ENCODE measurements at regions not wholly inside any gene's neighbourhood (a gene's known extent, or its start where the extent isn't known, plus 50 kb on each side); places are given as distances from the start of the nearest gene placed in this dataset.
"Not testable (repeated sequence)": the region's sequence is repeated elsewhere in the genome, so short reads cannot be mapped to it uniquely, and the experiment has no call there.

DNA sequence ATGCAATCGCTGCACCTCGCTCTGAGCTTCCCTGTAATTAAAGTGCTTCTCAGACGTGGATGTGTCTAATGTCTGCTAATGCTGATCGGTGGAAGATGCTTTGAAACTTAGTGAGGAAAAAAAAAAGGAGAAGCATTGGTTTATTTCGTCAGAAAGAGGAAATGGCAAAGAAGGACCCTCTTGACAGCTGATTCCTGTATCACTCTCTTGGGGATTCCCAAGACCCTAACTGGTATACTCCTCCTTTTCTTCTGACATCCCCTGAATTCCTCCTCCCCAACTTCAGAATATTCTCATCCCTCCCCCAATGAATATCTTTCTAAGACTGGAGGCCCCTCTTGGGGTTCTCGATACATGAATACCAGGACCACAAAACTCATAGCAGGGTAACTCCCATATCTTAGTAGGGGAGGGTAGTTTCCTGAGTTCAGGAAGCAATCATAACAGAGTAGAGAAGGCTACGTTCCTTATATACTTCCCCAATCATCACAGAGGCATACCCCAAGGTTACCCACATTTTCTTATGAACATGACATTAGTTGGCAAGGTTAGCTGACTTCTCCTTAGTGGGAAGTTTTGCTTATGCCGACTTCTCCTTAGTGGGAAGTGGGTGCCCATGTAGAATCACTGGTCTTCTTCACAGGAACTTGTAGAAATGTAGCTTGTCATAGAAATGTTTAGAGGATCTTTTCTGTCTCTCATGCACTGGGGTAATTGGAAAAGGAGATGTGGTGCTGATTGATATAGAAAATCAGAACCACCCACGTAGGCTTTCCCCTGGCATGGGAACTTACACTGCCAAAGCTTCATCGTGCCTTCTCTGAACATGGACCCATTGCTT is 63.8 kb upstream of the ATXN1 start:
- no peak for DNase-seq (ENCODE audit: low spot score)
- TF ChIP-seq, protein P1, sequence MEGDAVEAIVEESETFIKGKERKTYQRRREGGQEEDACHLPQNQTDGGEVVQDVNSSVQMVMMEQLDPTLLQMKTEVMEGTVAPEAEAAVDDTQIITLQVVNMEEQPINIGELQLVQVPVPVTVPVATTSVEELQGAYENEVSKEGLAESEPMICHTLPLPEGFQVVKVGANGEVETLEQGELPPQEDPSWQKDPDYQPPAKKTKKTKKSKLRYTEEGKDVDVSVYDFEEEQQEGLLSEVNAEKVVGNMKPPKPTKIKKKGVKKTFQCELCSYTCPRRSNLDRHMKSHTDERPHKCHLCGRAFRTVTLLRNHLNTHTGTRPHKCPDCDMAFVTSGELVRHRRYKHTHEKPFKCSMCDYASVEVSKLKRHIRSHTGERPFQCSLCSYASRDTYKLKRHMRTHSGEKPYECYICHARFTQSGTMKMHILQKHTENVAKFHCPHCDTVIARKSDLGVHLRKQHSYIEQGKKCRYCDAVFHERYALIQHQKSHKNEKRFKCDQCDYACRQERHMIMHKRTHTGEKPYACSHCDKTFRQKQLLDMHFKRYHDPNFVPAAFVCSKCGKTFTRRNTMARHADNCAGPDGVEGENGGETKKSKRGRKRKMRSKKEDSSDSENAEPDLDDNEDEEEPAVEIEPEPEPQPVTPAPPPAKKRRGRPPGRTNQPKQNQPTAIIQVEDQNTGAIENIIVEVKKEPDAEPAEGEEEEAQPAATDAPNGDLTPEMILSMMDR (IDR thresholded peaks at IDR 0.05) = no peak
- no peaks in the 10 kb centered on the region for H3K36me3 Mint-ChIP-seq (ENCODE audit: low read depth)
- H3K4me1 Mint-ChIP-seq (ENCODE audit: low read depth) = no peaks in the 10 kb centered on the region
- no peak overlapping the region for H3K4me3 Mint-ChIP-seq (ENCODE audit: unreplicated experiment)
- no peaks in the 10 kb centered on the region for H3K27me3 Mint-ChIP-seq (ENCODE audit: low read depth)
- no peak overlapping the region for H3K27ac Mint-ChIP-seq (ENCODE audit: unreplicated experiment)
- H3K9me3 Mint-ChIP-seq (ENCODE audit: low read depth) = no peaks in the 10 kb centered on the region

DNA sequence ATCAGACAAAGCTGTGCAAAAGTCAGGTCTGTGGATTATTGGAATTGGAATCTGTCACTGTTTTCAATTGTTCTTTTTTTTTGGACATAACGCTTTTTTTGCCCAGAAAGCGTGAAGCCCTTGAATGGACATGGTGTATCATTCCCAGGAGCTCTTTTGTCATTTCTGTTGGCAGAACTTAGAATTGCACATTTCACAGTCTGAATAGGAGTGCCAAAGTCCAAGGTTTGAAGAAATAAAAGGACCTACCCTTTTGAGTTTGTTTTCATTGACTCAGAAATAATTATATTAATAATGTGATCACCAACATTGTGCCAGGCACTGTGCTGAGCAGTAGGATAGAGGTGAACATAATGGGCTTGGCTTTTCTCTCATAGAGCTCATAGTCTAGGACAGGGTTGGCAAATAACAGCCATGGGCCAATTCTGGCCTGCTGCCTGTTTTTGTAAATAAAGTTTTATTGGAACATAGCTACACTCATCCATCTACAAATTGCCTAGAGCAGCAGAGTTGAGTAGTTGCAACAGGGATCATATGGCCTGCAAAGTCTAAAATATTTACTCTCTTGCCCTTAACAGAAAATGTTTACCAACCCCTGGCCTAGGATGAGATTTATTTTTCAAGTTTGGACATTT is 62.6 kb upstream of the ATXN1 start:
- DNase-seq (ENCODE audit: low spot score) = no peak
- no peak overlapping the region for H3K4me3 Mint-ChIP-seq (ENCODE audit: unreplicated experiment)
- H3K4me1 Mint-ChIP-seq (ENCODE audit: low read depth) = no peaks in the 10 kb centered on the region
- no peaks in the 10 kb centered on the region for H3K9me3 Mint-ChIP-seq (ENCODE audit: low read depth)
- no peak overlapping the region for H3K27ac Mint-ChIP-seq (ENCODE audit: unreplicated experiment)
- H3K27me3 Mint-ChIP-seq (ENCODE audit: low read depth) = no peaks in the 10 kb centered on the region
- H3K36me3 Mint-ChIP-seq (ENCODE audit: low read depth) = no peaks in the 10 kb centered on the region
- TF ChIP-seq, protein P1 (IDR thresholded peaks at IDR 0.05) = no peak

DNA sequence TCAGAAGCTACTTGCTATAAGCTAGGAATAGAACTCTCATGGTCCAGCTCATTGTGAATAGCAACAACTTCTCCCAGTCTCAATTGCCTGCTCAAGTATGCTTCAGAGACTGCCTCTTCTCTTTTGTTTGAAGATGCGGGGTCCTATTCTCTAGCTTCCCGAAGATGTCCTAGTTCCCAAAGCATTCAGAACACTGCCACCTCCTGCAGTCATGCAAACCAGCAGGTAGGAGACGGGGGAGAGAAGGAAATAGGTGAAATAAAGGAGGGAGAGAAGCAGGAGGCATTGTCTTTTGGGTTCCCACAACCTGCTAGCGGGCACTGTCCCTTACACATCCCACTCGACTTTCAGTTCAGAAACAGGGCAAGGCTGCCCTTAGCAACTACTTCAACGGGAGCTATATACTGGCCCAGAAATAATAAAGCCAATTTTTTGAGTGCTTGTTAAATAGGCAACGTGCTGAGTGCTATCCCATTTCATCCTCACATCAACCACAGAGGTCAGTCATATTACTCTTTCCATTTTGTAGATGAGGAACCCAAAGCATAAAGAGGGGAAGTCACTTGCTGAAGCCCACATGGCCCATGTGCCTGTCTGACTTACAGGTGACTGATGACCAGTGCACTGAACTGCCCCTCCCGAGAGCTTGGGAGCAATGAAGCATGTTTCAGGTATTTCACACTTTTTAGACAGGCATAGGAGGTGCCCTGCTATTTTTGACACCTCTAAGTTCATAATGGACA is 61.9 kb upstream of the ATXN1 start:
- no peaks in the 10 kb centered on the region for H3K9me3 Mint-ChIP-seq (ENCODE audit: low read depth)
- no peak for DNase-seq (ENCODE audit: low spot score)
- no peak overlapping the region for H3K4me3 Mint-ChIP-seq (ENCODE audit: unreplicated experiment)
- no peak overlapping the region for H3K27ac Mint-ChIP-seq (ENCODE audit: unreplicated experiment)
- H3K4me1 Mint-ChIP-seq (ENCODE audit: low read depth) = no peaks in the 10 kb centered on the region
- no peaks in the 10 kb centered on the region for H3K27me3 Mint-ChIP-seq (ENCODE audit: low read depth)
- H3K36me3 Mint-ChIP-seq (ENCODE audit: low read depth) = no peaks in the 10 kb centered on the region
- TF ChIP-seq, protein P1 (IDR thresholded peaks at IDR 0.05) = no peak

DNA sequence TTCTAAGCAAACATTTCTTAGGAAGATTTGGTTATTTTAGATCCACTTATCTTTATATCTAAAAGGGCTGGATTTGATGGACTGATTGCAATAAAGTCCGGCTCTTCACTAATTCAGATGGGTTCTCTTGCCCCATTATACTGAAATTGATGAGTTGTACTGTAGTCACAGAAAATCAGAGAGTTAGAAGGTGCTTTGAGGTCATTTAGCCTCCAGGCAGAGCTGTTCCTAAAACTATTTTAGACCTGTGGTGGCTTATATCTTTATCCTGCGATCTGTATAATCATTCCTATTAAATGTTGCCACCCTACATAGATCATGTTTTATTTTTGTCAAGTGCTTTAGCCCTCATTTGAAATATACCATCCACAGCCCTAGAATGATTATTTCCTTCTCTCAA is 61.3 kb upstream of the ATXN1 start:
- Mint-ChIP-seq H3K27me3 (ENCODE audit: low read depth) (no peaks in the 10 kb centered on the region), H3K9me3 (ENCODE audit: low read depth) (no peaks in the 10 kb centered on the region), H3K36me3 (ENCODE audit: low read depth) (no peaks in the 10 kb centered on the region), H3K4me3 (ENCODE audit: unreplicated experiment) (no peak overlapping the region), H3K4me1 (ENCODE audit: low read depth) (peaks cover 3% of the 10 kb centered on the region), H3K27ac (ENCODE audit: unreplicated experiment) (no peak overlapping the region)
- no peak for DNase-seq (ENCODE audit: low spot score)
- TF ChIP-seq, protein P1 (IDR thresholded peaks at IDR 0.05) = no peak

DNA sequence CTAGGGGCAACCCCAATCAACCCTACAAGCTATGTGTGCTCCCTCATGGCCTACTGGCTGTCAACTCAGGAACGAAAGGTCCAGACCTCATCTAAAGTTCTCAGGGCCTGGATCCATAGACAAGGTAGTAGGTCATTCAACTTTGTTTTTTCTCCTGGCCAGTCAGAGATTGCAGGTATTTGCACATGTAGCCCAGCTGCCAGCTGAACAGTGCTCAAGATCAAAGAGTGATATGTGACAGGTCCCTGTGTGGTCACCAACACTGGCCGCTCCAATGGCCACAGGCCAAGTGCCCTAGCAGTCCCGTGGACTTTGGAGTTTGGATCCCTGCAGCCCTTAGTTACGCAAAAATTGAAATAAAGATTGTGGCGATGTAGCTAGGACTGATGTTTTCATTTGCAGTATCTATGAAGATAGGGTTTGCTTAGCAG is 60.6 kb upstream of the ATXN1 start:
- TF ChIP-seq, protein P1 (IDR thresholded peaks at IDR 0.05) = no peak
- no peak for DNase-seq (ENCODE audit: low spot score)

DNA sequence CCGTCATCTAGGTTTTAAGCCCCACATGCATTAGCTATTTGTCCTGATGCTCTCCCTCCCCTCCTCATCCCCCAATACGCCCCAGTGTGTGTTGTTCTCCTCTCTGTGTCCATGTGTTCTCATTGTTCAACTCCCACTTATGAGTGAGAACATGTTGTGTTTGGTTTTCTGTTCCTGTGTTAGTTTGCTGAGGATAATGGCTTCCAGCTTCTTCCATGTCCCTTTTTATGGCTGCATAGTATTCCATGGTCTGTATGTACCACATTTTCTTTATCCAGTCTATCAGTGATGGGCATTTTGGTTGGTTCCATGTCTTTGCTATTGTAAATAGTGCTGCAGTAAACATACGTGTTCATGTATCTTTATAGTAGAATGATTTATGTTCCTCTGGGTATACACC is 59.0 kb upstream of the ATXN1 start:
- H3K4me3 Mint-ChIP-seq (ENCODE audit: unreplicated experiment); H3K9me3 Mint-ChIP-seq (ENCODE audit: low read depth); DNase-seq (ENCODE audit: low spot score); H3K27me3 Mint-ChIP-seq (ENCODE audit: low read depth); H3K4me1 Mint-ChIP-seq (ENCODE audit: low read depth); H3K27ac Mint-ChIP-seq (ENCODE audit: unreplicated experiment); H3K36me3 Mint-ChIP-seq (ENCODE audit: low read depth): not testable (repeated sequence)

More for the DNA sequence above, 60.6 kb upstream of the ATXN1 start:
- Mint-ChIP-seq H3K27ac (ENCODE audit: unreplicated experiment) (no peak overlapping the region), H3K9me3 (ENCODE audit: low read depth) (no peaks in the 10 kb centered on the region), H3K27me3 (ENCODE audit: low read depth) (no peaks in the 10 kb centered on the region), H3K36me3 (ENCODE audit: low read depth) (no peaks in the 10 kb centered on the region), H3K4me1 (ENCODE audit: low read depth) (peaks cover 3% of the 10 kb centered on the region), H3K4me3 (ENCODE audit: unreplicated experiment) (no peak overlapping the region)

All from chondrocyte (in vitro differentiated cells).